NCI-H1417 (cell line): ENCODE measurements at regions not wholly inside any gene's neighbourhood (a gene's known extent, or its start where the extent isn't known, plus 50 kb on each side); places are given as distances from the start of the nearest gene placed in this dataset.

Source experiments
- DNase-seq, 3 experiments: peaks; one replicate each; lab custom pipeline; 2025; lab: John Stamatoyannopoulos, UW

GRCh38 chr11:122319085-122319484 is 203.1 kb upstream of the BLID start:
- no peak for DNase-seq

- DNase-seq = no peak
Observed at GRCh38 chr11:122317305-122317704, 201.3 kb upstream of the BLID start.

GRCh38 chr11:122313581-122313980 is 197.6 kb upstream of the BLID start:
- DNase-seq = no peak

DNA sequence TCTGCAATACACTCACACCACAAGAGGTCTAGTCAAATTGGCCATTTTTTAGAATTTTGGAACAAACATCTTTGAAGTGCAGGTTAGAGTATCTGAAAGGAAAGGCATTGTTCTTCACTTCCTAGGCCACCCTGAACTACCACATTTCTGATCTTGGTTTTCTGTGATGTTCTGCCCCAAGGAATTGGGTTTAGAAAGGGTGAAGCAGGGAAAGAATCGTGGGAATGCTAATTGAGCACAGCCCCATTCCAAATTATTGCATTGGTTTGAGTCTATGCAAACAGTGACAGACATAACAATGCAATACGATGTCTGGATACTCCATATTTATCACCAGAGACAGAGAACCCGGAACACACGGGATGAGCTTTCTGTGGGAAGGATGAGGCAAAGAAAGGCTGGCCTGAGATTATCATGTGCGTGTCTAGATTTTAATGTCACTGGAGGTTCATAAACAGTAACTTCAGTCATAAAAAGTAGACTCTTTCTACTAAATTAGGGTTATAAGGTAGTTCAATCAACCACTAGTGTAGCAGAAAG is 195.3 kb upstream of the BLID start:
- DNase-seq = no peak

DNA sequence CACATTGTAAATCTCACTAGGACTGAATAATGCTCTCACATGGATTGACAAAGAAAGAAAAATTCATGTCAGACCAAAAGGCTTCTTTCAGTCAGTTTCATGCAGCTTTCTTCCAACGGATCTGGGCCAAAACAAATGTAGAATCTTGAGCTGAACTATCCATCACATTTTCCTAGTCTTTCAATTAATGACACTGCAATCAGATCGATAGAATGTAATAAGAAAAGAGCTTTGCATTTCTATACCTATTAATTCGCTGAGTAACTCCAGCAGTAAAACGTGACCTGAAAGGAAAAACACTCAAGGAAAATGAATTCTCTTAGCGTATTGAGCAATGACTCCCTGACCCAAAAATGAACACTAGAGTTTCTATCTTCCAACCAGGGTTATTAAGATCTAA is 194.8 kb upstream of the BLID start:
- DNase-seq = no peak

DNA sequence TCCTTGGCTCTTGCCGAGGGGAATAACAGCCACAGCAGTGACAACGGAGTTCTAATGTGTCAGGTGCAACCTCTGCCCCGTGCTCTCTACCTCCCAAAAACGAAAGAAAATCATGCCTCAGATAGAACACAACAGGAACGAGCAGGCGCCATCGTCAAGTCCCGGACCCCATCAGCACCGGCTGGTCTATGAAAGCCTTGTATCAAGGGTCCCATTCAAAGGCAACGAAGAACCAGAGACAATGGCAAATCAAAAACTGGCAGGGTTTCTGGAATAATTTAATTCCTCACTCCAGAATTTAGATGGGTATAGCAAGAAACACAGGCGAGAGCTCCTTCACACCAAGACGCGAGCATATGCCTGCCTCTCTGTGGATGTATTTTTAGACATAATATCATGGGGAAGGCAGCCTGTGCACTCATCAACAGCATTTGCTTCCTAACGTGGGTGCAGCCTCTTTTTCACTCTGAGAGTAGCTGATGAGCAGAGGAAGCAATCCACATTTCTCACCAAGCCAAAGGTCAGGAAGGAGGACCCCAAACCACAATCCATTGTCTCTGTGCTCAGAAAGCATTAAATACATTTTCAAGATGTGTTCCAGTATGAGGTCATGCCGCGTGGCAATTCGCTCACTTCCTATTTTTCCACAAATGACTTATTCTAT is 193.4 kb upstream of the BLID start:
- peak in 1 of 3 experiments; percentile 6 for DNase-seq

DNA sequence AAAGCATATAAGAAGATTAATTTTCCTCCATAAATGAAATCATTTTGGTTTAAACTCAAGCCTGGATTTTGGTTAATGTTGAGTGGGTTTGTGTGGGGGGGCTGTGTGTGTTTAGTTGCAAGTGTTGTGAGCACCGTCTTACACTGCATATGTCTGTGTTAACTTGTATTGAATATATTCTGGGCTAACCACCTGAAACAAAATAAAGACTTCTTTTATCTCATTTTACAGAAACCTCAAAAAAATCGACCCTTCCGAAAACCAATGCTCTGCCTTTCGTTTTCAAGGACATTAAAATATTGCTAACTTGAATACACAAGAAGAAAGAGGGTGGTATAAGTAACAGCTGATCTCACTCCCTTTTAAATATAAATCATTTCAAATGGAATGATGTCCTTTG is 192.2 kb upstream of the BLID start:
- no peak for DNase-seq

GRCh38 chr11:122307476-122308035 is 191.5 kb upstream of the BLID start:
- no peak for DNase-seq

GRCh38 chr11:122306831-122307391 is 190.9 kb upstream of the BLID start:
- DNase-seq = no peak

- DNase-seq = no peak
Observed at GRCh38 chr11:122305426-122306320, 189.7 kb upstream of the BLID start.

- DNase-seq = no peak
Observed at GRCh38 chr11:122304973-122305372, 189.0 kb upstream of the BLID start.

DNA sequence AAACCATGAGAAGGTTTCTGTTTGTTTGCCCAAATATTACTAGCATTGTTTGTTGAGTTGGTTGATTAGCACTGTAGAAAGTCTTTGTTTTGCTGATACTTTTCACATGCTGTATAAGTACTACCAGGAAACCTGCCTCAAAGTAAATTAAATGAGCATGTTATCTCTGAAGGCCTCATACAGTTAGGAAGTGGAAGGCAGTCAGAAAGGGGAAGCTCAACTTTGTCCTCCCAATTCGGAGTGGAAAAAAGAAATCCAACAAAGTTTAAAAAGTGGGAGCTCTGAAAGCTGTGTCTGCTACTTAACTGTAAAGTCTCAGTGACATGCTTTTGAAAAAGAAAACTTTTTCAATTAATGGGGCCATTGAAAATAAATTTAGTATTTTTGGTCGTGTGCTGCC is 188.3 kb upstream of the BLID start:
- no peak for DNase-seq

- DNase-seq = no peak
Observed at GRCh38 chr11:122294041-122294440, 178.0 kb upstream of the BLID start.

- DNase-seq = no peak
Observed at GRCh38 chr11:122293296-122294023, 177.4 kb upstream of the BLID start.

DNA sequence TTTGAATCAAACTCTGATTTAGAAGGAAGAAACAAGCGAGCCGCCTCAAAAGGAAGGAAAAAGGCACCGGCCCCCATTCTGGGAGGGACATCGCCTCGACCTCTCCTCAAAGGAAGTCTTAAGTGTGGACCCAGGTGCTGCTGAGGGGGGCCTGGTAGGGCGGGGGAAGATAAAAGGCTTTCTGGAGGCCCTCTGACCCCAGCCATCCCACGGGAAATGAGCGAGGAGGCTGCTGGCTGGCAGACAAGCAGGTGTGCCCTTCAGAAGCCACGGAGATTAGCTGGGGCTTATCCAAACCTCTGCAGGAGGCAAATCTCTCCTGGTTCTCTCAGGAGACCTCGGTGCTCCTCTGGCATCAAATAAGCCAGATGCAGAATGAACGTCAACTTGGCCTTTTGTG is 171.4 kb upstream of the BLID start:
- peak in 1 of 3 experiments; percentile 47 for DNase-seq

DNA sequence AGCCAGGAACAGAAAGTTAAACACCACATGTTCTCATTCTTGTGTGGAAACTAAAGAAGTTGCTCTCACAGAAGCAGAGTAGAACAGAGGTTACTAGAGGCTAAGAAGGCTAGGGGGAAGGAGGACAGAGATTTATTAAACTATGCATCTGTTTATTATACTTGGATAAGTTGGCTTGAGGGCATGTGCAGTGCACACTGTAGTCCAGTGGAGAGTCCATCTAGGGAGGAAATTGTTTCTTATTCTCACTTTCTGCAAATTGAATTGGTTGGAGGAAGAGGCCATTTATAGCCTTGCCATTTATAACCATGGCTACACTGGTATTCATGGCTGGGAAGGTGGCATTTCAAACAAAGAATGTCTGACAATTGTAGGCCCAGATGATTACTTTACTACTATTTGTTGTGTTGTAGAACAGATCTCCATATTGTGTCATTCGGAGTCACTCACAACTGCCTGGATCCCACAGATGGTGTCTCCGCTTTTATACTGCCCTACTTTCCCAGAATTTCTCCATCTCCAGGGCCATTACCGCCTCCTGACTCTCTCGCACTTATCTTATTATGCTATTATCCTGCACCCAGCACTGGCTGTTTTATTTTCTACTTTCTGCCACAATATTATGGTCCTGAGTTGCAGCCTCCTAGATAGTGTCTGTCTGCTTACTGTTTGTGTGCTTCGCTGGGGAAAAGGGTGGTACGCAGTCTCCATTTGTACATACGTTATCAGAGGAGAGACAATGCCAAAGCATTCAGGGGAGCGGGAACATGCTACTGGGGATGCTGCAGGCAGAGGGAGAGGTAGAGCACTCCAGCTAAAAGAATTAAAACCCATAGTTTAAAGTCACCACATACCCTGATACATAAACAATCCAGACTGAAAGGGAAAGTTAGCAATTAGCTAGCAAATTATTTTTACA is 169.3 kb upstream of the BLID start:
- no peak for DNase-seq

DNA sequence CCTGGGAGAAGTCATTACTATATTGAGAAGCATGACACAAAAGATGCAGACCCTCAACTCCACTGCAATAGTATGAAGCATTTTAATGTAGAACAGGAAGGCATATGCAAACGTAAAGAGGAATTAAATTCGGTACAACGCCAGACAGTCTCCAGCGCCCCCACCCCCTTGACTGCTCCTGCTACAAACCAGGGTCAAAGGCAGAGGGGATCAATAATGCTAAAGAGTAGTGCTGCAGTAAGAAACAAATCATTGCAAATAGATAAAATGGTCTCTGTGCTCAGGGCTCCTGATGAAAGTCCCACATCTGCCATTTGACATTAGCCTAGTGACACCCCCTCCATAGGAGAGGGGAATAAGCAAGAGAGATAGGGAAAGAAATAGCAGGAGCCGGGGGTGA is 164.9 kb upstream of the BLID start:
- DNase-seq = no peak

DNA sequence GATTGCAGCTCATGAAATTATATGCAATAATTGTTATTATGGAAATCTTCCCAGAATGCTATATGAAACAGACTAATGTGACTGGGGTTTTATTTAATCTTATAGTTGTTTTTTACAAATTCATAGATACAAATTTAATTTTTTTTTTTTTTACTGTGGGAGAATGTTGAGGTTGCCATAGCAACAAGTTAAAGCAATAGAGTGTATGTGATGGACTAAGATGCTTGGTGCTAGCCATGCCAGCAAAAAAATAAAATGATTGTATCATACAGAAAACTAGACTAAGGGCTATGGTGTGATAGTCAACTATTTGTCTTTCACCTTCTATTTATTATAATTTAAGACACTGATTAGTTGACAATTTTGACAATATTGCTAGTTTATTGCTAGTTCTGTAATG is 163.2 kb upstream of the BLID start:
- no peak for DNase-seq

GRCh38 chr11:122277493-122277892 is 161.5 kb upstream of the BLID start:
- DNase-seq = no peak

DNA sequence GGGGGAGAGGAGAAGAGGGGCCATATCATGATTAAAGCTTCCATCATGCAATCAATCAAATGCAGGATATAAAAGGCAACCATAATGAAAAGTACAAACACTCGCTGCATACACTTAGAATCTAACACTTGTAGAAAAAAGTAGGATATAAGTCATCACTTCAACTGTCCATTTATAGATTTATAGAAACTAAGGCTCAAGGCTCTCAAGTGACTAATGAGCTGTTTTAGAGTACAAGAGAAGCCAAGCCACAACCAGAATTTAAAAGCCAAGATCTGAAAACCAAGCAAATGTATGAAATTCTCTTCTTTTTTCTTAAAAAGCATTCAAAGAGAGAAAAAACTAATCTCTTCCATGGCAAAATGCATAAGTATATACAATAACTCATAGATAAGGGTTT is 160.2 kb upstream of the BLID start:
- DNase-seq = peak in 1 of 3 experiments; percentile 35

- no peak for DNase-seq
Observed at GRCh38 chr11:122275508-122275907, 159.5 kb upstream of the BLID start.
